ENCODE measurements at regions not wholly inside any gene's neighbourhood (a gene's known extent, or its start where the extent isn't known, plus 50 kb on each side); places are given as distances from the start of the nearest gene placed in this dataset.

- TF ChIP-seq CTCF (IDR thresholded peaks at IDR 0.05) (no peak), EZH2 (IDR thresholded peaks at IDR 0.05; ENCODE audit: borderline replicate concordance, insufficient read depth, low read depth, low read length, poor library complexity, severe bottlenecking) (no peak)
Measured at GRCh38 chr18:46426021-46426678, 230.9 kb downstream of the LOXHD1 start.

All from B cell (primary cell).